ENCODE measurements at regions not wholly inside any gene's neighbourhood (a gene's known extent, or its start where the extent isn't known, plus 50 kb on each side); places are given as distances from the start of the nearest gene placed in this dataset.

DNA sequence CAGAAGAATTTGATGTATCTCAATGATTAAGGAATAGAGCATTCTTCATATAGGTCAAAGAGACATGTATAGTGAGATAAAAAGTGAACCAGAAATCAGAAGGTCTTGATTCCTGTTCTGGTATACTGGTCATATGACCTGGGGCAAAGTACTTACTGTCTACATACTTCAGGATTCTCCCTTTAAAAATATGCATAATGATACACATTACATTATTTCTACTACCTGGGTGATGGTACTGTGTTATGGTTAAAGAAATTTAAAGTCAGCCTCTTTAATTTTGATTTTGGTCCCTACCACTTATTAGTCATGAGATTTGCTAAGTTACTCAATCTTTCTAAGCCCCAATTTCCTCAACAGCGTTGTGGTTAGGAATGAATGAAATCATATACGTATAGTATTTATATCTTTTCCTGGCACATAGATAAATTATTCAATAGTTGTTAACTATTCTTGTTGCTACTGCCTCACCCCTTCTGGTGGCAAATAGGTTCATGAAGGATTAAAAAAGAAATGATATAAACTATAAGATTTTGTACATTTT is 984.1 kb downstream of the TLE4 start:
- H3K9me3 Mint-ChIP-seq = no peaks in the 10 kb centered on the region
- H3K4me1 Mint-ChIP-seq = no peaks in the 10 kb centered on the region
- TF ChIP-seq, protein P1, sequence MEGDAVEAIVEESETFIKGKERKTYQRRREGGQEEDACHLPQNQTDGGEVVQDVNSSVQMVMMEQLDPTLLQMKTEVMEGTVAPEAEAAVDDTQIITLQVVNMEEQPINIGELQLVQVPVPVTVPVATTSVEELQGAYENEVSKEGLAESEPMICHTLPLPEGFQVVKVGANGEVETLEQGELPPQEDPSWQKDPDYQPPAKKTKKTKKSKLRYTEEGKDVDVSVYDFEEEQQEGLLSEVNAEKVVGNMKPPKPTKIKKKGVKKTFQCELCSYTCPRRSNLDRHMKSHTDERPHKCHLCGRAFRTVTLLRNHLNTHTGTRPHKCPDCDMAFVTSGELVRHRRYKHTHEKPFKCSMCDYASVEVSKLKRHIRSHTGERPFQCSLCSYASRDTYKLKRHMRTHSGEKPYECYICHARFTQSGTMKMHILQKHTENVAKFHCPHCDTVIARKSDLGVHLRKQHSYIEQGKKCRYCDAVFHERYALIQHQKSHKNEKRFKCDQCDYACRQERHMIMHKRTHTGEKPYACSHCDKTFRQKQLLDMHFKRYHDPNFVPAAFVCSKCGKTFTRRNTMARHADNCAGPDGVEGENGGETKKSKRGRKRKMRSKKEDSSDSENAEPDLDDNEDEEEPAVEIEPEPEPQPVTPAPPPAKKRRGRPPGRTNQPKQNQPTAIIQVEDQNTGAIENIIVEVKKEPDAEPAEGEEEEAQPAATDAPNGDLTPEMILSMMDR (IDR thresholded peaks at IDR 0.05; ENCODE audit: unreplicated experiment in 3 of 3) = no peak

DNA sequence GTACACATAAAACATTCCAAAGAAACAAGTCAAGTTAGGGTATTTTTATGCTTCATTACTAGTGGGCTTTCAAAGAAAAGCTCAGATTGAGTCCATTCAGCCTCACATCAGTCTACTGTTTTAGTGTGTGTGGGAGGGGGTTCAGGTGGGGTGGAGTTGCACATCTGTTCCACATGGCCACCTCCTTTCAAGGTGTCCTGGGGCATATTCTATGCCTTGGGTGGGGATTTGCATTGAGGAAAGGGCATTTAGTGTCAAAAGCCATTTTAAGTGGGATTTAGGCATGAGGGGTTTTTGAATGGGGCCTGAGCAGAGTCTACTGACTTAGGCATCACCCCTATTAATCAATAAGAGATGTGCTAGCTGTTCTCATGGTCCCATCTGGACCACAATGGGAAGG is 983.1 kb downstream of the TLE4 start:
- Mint-ChIP-seq H3K27ac (no peak overlapping the region), H3K36me3 (ENCODE audit: low read depth) (no peaks in the 10 kb centered on the region), H3K4me1 (no peaks in the 10 kb centered on the region), H3K4me3 (no peak overlapping the region), H3K27me3 (ENCODE audit: low read depth) (no peaks in the 10 kb centered on the region), H3K9me3 (no peaks in the 10 kb centered on the region)
- TF ChIP-seq, protein P1 (IDR thresholded peaks at IDR 0.05; ENCODE audit: unreplicated experiment in 3 of 3) = no peak

More for the DNA sequence above, 984.1 kb downstream of the TLE4 start:
- H3K27me3 Mint-ChIP-seq (ENCODE audit: low read depth) = no peaks in the 10 kb centered on the region
- H3K27ac Mint-ChIP-seq = no peak overlapping the region
- no peaks in the 10 kb centered on the region for H3K36me3 Mint-ChIP-seq (ENCODE audit: low read depth)
- H3K4me3 Mint-ChIP-seq = no peak overlapping the region

DNA sequence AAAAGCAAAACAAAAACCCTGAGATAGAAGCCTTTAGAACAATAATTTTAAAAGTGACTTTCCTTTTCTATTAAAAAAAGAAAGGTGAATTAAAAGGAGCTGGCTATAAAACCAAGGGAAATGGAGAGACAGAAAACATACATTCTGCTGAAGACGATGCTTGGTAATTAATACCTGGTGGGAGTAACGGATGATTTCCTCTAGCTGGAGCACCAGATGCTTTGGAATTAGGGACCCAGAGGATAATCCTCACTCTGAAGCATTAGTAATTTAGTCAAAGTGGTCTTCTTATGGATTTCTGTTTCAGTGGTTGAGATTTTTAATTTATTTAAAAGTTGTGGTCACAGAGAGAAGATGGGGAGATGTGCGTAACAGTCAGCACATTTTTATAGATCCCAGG is 982.5 kb downstream of the TLE4 start:
- Mint-ChIP-seq H3K27ac (no peak overlapping the region), H3K9me3 (no peaks in the 10 kb centered on the region), H3K4me1 (no peaks in the 10 kb centered on the region), H3K36me3 (ENCODE audit: low read depth) (no peaks in the 10 kb centered on the region), H3K27me3 (ENCODE audit: low read depth) (no peaks in the 10 kb centered on the region), H3K4me3 (no peak overlapping the region)
- TF ChIP-seq, protein P1 (IDR thresholded peaks at IDR 0.05; ENCODE audit: unreplicated experiment in 3 of 3) = no peak

DNA sequence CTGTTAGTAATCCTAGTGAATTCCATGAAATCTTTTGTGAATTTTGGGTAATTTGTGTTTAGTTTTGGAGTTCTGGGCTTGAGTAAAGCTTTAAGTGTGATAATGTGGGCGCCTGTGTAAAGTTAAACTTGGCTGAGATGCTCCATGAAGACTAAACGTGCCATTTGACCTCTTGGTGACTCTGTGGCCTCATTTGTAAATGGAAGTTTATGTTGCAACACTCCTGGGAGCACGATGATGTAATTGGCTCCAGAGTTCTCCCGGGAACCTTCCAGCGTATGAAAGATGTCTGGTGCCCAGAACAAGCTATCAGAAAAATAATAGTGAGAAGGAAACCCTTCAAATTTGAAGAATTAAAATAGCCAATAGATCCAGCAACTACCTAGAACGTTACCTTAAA is 981.2 kb downstream of the TLE4 start:
- Mint-ChIP-seq H3K9me3 (no peaks in the 10 kb centered on the region), H3K27ac (no peak overlapping the region), H3K4me3 (no peak overlapping the region), H3K27me3 (ENCODE audit: low read depth) (no peaks in the 10 kb centered on the region), H3K4me1 (no peaks in the 10 kb centered on the region), H3K36me3 (ENCODE audit: low read depth) (no peaks in the 10 kb centered on the region)
- TF ChIP-seq, protein P1 (IDR thresholded peaks at IDR 0.05; ENCODE audit: unreplicated experiment in 3 of 3) = no peak

DNA sequence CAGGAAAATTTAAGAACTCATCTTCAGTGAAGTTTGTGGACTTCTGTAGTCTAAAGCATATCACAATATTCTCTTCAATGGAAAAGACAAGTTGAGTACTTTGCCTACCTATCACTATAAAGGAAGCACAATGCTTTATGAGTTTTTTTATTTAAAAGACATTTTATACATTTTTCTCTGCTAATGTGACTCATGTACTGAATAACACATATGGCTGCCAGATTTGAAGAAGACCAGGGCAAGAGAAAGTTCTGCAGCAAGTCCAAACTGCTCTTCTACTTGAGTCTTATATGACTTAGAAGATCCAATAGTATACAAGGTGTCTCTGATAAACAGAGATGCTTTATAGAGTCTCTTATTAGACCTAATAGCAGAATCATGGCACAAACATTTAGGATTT is 978.4 kb downstream of the TLE4 start:
- TF ChIP-seq, protein P1 (IDR thresholded peaks at IDR 0.05; ENCODE audit: unreplicated experiment in 3 of 3) = no peak
- H3K27me3 Mint-ChIP-seq (ENCODE audit: low read depth) = no peaks in the 10 kb centered on the region
- no peaks in the 10 kb centered on the region for H3K9me3 Mint-ChIP-seq
- no peaks in the 10 kb centered on the region for H3K36me3 Mint-ChIP-seq (ENCODE audit: low read depth)
- H3K4me1 Mint-ChIP-seq = no peaks in the 10 kb centered on the region
- H3K27ac Mint-ChIP-seq = no peak overlapping the region
- no peak overlapping the region for H3K4me3 Mint-ChIP-seq

DNA sequence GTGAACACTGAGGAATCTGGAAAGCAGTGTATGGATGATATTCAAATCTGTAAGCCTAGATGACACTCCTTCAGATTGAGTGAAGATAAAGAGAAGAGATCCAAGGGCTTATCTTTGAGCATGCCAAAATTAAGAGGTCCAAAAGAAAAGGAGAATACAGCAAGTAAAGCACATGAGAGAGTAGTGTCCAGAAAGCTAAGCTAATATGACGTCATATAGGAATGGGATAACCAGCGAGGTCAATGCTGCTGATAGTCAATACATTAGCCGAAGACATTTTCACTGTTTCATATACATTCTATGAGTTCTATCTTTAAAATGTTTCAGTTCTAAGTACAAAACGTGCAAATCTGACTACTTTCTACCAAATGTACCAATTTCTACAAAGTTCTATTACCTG is 975.8 kb downstream of the TLE4 start:
- H3K36me3 Mint-ChIP-seq (ENCODE audit: low read depth) = no peaks in the 10 kb centered on the region
- peaks cover 7% of the 10 kb centered on the region for H3K9me3 Mint-ChIP-seq
- no peak overlapping the region for H3K27ac Mint-ChIP-seq
- no peak overlapping the region for H3K4me3 Mint-ChIP-seq
- no peaks in the 10 kb centered on the region for H3K4me1 Mint-ChIP-seq
- TF ChIP-seq, protein P1 (IDR thresholded peaks at IDR 0.05; ENCODE audit: unreplicated experiment in 3 of 3) = no peak
- H3K27me3 Mint-ChIP-seq (ENCODE audit: low read depth) = no peaks in the 10 kb centered on the region
